MM.1S (cell line): ENCODE measurements at regions not wholly inside any gene's neighbourhood (a gene's known extent, or its start where the extent isn't known, plus 50 kb on each side); places are given as distances from the start of the nearest gene placed in this dataset.
"Not testable (repeated sequence)": the region's sequence is repeated elsewhere in the genome, so short reads cannot be mapped to it uniquely, and the experiment has no call there.

Experiments used
- DNase-seq: peaks from one replicate; pipeline ENCODE4 v3.0.0-alpha.2; 2015
- H2AFZ ChIP-seq: fragments of 300-600 bp; sonication (generic); 2 replicates; pipeline ENCODE4 v1.6.0; 2016; ENCODE audit warnings: antibody characterized with exemption, low read length
- H3F3A ChIP-seq: fragments of 300-600 bp; sonication (generic); 2 replicates; pipeline ENCODE4 v1.6.1; 2016; ENCODE audit warnings: mild to moderate bottlenecking, antibody characterized with exemption, low read length, moderate library complexity, mixed read lengths; ENCODE audit not compliant: insufficient read depth
- H3K27ac ChIP-seq: fragments of 300-600 bp; sonication (generic); 2 replicates; pipeline ENCODE4 v1.5.1; 2016; ENCODE audit warnings: mild to moderate bottlenecking, low read length
- H3K27me3 ChIP-seq: fragments of 300-600 bp; sonication (generic); replicated peaks from 2 replicates; pipeline ENCODE4 v1.6.0; 2016; ENCODE audit warnings: low read length; ENCODE audit not compliant: insufficient read depth
- H3K36me3 ChIP-seq: fragments of 300-600 bp; sonication (generic); replicated peaks from 2 replicates; pipeline ENCODE4 v1.6.1; 2016; ENCODE audit warnings: mild to moderate bottlenecking, low read length, mixed read lengths; ENCODE audit not compliant: insufficient read depth
- H3K4me1 ChIP-seq: fragments of 300-600 bp; sonication (generic); 2 replicates; pipeline ENCODE4 v1.6.1; 2016; ENCODE audit warnings: low read length, mixed read lengths
- H3K4me2 ChIP-seq: fragments of 300-600 bp; sonication (generic); 2 replicates; pipeline ENCODE4 v1.6.0; 2016; ENCODE audit warnings: low read depth, low read length
- H3K4me3 ChIP-seq: fragments of 300-600 bp; sonication (generic); 2 replicates; pipeline ENCODE4 v1.5.1; 2016; ENCODE audit warnings: low read length, mixed read lengths
- H3K79me2 ChIP-seq: fragments of 300-600 bp; sonication (generic); 2 replicates; pipeline ENCODE4 v1.6.1; 2016; ENCODE audit warnings: mixed run types, low read length, mixed read lengths
- H3K9ac ChIP-seq: fragments of 300-600 bp; sonication (generic); 2 replicates; pipeline ENCODE4 v1.6.1; 2016; ENCODE audit warnings: low read length, mixed read lengths
- H3K9me2 ChIP-seq: fragments of 300-600 bp; sonication (generic); replicated peaks from 2 replicates; pipeline ENCODE4 v1.6.1; 2016; ENCODE audit warnings: mild to moderate bottlenecking, low read length, mixed read lengths; ENCODE audit not compliant: insufficient read depth
- H3K9me3 ChIP-seq: fragments of 300-600 bp; sonication (generic); replicated peaks from 2 replicates; pipeline ENCODE4 v1.6.1; 2016; ENCODE audit warnings: mild to moderate bottlenecking, low read length, mixed read lengths; ENCODE audit not compliant: insufficient read depth
- H4K20me1 ChIP-seq: fragments of 300-600 bp; sonication (generic); 2 replicates; pipeline ENCODE4 v1.6.1; 2016; ENCODE audit warnings: mild to moderate bottlenecking, low read length, moderate library complexity, mixed read lengths; ENCODE audit not compliant: insufficient read depth
- EZH2 ChIP-seq: fragments of 300-600 bp; sonication (generic); optimal IDR thresholded peaks from 2 replicates; pipeline ENCODE3; 2017; ENCODE audit warnings: low read depth, mild to moderate bottlenecking, antibody characterized with exemption, low read length, mixed read lengths
- EZH2phosphoT487 ChIP-seq: fragments of 300-600 bp; sonication (generic); IDR thresholded peaks from 2 replicates; pipeline ENCODE4 v1.6.1; 2018; ENCODE audit warnings: antibody characterized with exemption, low read length
- TF ChIP-seq, protein P1 (sequence below): fragments of 300-600 bp; sonication (generic); IDR thresholded peaks from 2 replicates; pipeline ENCODE4 v1.5.1; 2016; ENCODE audit warnings: antibody characterized with exemption, low read length, mixed read lengths

DNA sequence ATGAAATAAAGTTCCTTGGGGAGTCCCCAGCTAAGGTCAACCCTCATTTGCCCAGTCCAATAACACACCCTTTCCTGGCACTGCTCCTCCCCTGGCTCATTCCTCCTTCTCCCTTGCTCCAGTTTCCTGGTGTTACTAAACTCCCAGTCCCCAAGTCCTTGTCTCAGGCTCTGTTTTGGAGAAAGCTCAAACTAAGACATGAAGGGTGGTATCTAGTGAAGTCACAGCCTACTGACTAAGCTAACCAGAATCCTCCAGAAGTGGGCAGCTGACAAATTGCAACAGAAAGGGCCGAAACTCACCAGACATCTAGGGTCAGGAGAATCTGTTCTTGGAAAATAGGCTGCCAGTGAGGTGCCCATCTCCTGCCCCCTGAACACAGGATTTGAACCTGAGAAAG is 118.7 kb upstream of the NEK6 start:
- Histone ChIP-seq H3K4me3 (no peak overlapping the region), H3K36me3 (no peaks in the 10 kb centered on the region), H3K79me2 (no peaks in the 10 kb centered on the region), H3K4me1 (peaks cover 23% of the 10 kb centered on the region), H4K20me1 (no peaks in the 10 kb centered on the region), H3K4me2 (no peak overlapping the region), H2AFZ (no peak overlapping the region), H3K27ac (no peak overlapping the region), H3K9me3 (no peaks in the 10 kb centered on the region), H3K27me3 (no peaks in the 10 kb centered on the region), H3K9me2 (no peaks in the 10 kb centered on the region), H3F3A (peaks cover 7% of the 10 kb centered on the region), H3K9ac (no peak overlapping the region)
- TF ChIP-seq EZH2: no peak
- TF ChIP-seq EZH2phosphoT487: no peak
- TF ChIP-seq, protein P1, sequence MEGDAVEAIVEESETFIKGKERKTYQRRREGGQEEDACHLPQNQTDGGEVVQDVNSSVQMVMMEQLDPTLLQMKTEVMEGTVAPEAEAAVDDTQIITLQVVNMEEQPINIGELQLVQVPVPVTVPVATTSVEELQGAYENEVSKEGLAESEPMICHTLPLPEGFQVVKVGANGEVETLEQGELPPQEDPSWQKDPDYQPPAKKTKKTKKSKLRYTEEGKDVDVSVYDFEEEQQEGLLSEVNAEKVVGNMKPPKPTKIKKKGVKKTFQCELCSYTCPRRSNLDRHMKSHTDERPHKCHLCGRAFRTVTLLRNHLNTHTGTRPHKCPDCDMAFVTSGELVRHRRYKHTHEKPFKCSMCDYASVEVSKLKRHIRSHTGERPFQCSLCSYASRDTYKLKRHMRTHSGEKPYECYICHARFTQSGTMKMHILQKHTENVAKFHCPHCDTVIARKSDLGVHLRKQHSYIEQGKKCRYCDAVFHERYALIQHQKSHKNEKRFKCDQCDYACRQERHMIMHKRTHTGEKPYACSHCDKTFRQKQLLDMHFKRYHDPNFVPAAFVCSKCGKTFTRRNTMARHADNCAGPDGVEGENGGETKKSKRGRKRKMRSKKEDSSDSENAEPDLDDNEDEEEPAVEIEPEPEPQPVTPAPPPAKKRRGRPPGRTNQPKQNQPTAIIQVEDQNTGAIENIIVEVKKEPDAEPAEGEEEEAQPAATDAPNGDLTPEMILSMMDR: no peak
- DNase-seq: no peak

DNA sequence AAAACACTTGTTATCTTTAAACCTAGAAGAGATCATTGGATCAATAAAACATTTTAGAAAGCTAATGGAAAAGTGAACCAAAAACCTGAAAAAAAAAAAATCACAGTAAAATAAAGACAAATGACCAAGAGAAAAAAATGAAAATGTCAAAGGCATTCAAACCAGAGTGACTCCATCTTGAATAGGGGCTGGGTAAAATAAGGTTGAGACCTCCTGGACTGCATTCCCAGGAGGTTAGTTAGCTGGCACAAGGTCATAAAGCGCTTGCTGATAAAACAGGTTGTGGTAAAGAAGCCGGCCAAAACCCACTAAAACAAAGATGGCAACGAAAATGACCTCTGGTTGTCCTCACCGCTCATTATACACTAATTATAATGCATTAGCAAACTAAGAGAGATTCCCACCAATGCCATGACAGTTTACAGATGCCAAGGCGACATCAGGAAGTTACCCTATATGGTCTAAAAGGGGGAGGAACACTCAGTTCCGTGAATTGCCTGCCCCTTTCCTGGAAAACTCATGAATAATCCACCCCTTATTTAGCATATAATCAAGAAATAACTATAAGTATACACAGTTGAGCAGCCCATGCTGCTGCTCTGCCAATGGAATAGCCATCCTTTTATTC is 116.7 kb upstream of the NEK6 start:
- Histone ChIP-seq H3K4me2 (no peak overlapping the region), H3K27me3 (no peaks in the 10 kb centered on the region), H3F3A (peaks cover 7% of the 10 kb centered on the region), H4K20me1 (no peaks in the 10 kb centered on the region), H3K9me3 (no peaks in the 10 kb centered on the region), H3K9ac (no peak overlapping the region), H3K4me3 (no peak overlapping the region), H3K27ac (no peak overlapping the region), H3K9me2 (no peaks in the 10 kb centered on the region), H2AFZ (no peak overlapping the region), H3K36me3 (no peaks in the 10 kb centered on the region), H3K79me2 (no peaks in the 10 kb centered on the region), H3K4me1 (peaks cover 28% of the 10 kb centered on the region)
- no peak for DNase-seq
- TF ChIP-seq EZH2phosphoT487 (no peak), EZH2 (no peak)
- TF ChIP-seq, protein P1: no peak

DNA sequence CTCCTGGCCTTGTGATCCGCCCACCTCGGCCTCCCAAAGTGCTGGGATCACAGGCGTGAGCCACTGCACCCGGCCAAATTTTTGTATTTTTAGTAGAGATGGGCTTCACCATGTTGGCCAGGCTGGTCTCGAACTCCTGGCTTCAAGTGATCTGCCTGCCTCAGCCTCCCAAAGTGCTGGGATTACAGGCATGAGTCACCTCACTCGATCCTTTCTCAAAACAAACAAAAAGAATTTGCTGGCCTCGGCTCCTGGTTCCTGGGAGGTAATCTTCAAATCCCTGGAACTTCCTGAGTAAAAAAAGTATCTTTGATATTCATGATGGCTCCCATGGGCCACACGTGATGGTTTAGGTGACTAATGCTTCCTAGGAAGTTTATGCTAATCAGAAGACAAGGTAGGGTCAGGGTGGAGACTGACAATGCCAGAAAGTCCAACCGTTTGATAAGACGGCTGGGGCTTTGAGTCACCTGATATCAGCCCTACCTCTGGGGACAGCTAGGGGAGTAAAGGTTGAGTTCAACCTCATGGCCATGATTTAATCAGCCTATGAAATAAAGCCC is 113.1 kb upstream of the NEK6 start:
- not testable (repeated sequence) for H3K79me2 ChIP-seq, H3K27me3 ChIP-seq, H3K4me2 ChIP-seq, DNase-seq, H4K20me1 ChIP-seq, H3K9ac ChIP-seq, H3F3A ChIP-seq, H2AFZ ChIP-seq, H3K4me3 ChIP-seq, H3K27ac ChIP-seq, H3K9me2 ChIP-seq, H3K4me1 ChIP-seq, H3K9me3 ChIP-seq, H3K36me3 ChIP-seq

DNA sequence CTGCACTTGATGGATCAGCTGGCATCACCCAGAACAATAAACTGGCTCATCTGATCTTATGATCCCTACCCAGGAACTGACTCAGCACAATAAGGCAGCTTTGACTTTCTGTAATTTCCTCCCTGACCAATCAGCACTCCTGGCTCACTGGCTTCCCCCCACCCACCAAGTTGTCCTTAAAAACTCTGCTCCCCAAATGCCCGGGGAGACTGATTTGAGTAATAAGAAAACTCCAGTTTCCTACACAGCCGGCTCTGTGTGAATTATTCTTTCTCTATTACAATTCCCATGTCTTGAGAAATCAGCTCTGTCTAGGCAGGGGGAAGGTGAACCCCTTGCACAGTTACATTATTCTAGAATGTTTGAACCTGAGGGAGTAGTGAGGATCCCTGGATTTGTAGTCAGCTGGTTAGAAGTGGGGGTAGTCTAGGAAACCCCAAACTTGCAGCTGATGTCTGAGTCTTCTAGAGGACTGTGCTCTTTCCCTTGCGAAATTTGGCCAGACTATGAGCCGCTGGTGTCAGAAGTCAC is 111.7 kb upstream of the NEK6 start:
- Histone ChIP-seq H3K9me3 (no peaks in the 10 kb centered on the region), H3K27ac (no peak overlapping the region), H3K4me1 (peaks cover 8% of the 10 kb centered on the region), H3K79me2 (no peaks in the 10 kb centered on the region), H3K36me3 (no peaks in the 10 kb centered on the region), H3F3A (no peaks in the 10 kb centered on the region), H2AFZ (no peak overlapping the region), H3K27me3 (no peaks in the 10 kb centered on the region), H3K4me2 (no peak overlapping the region), H4K20me1 (no peaks in the 10 kb centered on the region), H3K4me3 (no peak overlapping the region), H3K9me2 (no peaks in the 10 kb centered on the region), H3K9ac (no peak overlapping the region)
- TF ChIP-seq EZH2 (no peak), EZH2phosphoT487 (no peak)
- TF ChIP-seq, protein P1: no peak
- DNase-seq: no peak
